Ureter (tissue), 1 donor: ENCODE measurements at regions not wholly inside any gene's neighbourhood (a gene's known extent, or its start where the extent isn't known, plus 50 kb on each side); places are given as distances from the start of the nearest gene placed in this dataset.
"Not testable (repeated sequence)": the region's sequence is repeated elsewhere in the genome, so short reads cannot be mapped to it uniquely, and the experiment has no call there.

ENCODE experiments used
- DNase-seq: peaks from one replicate; pipeline ENCODE4 v3.0.0-alpha.2; 2020; ENCODE audit warnings: low spot score
- donor health status: DM: yes; HTN: yes; CAD: no.

- no peak for DNase-seq
These were observed 1569.4 kb upstream of the PRR20A start for GRCh38 chr13:55571237-55571867.

- no peak for DNase-seq
These were observed 1568.3 kb upstream of the PRR20A start for GRCh38 chr13:55572408-55572807.

- no peak for DNase-seq
These were observed 1567.9 kb upstream of the PRR20A start for GRCh38 chr13:55572862-55573261.

- no peak for DNase-seq
These were observed 1567.2 kb upstream of the PRR20A start for GRCh38 chr13:55573565-55573964.

GRCh38 chr13:55576389-55576788, 1564.3 kb upstream of the PRR20A start:
- no peak for DNase-seq

GRCh38 chr13:55577082-55577846, 1563.5 kb upstream of the PRR20A start:
- DNase-seq: no peak

- no peak for DNase-seq
These were observed 1562.9 kb upstream of the PRR20A start for GRCh38 chr13:55577847-55578210.

- DNase-seq: not testable (repeated sequence)
These were observed 1558.4 kb upstream of the PRR20A start for GRCh38 chr13:55582294-55582693.

GRCh38 chr13:55583953-55584593, 1556.6 kb upstream of the PRR20A start:
- DNase-seq: no peak

GRCh38 chr13:55602784-55603183, 1537.9 kb upstream of the PRR20A start:
- DNase-seq: no peak

GRCh38 chr13:55606045-55606665, 1534.6 kb upstream of the PRR20A start:
- no peak for DNase-seq

- no peak for DNase-seq
These were observed 1527.1 kb upstream of the PRR20A start for GRCh38 chr13:55613429-55614187.

GRCh38 chr13:55615081-55615480, 1525.6 kb upstream of the PRR20A start:
- no peak for DNase-seq

- DNase-seq: no peak
These were observed 1523.5 kb upstream of the PRR20A start for GRCh38 chr13:55617241-55617640.

GRCh38 chr13:55627221-55627620, 1513.5 kb upstream of the PRR20A start:
- DNase-seq: no peak

GRCh38 chr13:55632402-55632801, 1508.3 kb upstream of the PRR20A start:
- no peak for DNase-seq

GRCh38 chr13:55649485-55649884, 1491.2 kb upstream of the PRR20A start:
- DNase-seq: no peak

- no peak for DNase-seq
These were observed 1488.1 kb upstream of the PRR20A start for GRCh38 chr13:55652657-55653056.

GRCh38 chr13:55653497-55653896, 1487.2 kb upstream of the PRR20A start:
- no peak for DNase-seq

- no peak for DNase-seq
These were observed 1486.5 kb upstream of the PRR20A start for GRCh38 chr13:55654243-55654642.

- not testable (repeated sequence) for DNase-seq
These were observed 1480.5 kb upstream of the PRR20A start for GRCh38 chr13:55660264-55660663.

GRCh38 chr13:55660851-55661250, 1479.9 kb upstream of the PRR20A start:
- no peak for DNase-seq
